Kidney (tissue), 13 donors: ENCODE measurements at regions not wholly inside any gene's neighbourhood (a gene's known extent, or its start where the extent isn't known, plus 50 kb on each side); places are given as distances from the start of the nearest gene placed in this dataset.

Source experiments
- DNase-seq, 5 donors: peaks; one replicate each; pipeline ENCODE4 v3.0.0-alpha.2; 2013 to 2020
- FAIRE-seq: peaks from 2 replicates; lab custom pipeline; 2012; peaks lifted over from hg19 to GRCh38; lab: Jason Lieb, UNC
- H3K27ac ChIP-seq, 2 donors: one replicate each; pipeline ENCODE4 v1.7.0; 2013; ENCODE audit warnings: low read depth in 2 of 2, low read length in 2 of 2, inconsistent platforms in 1 of 2
- H3K27me3 ChIP-seq: one replicate; pipeline ENCODE4 v1.7.1; 2013; ENCODE audit warnings: low read length, inconsistent platforms; ENCODE audit not compliant: control insufficient read depth, insufficient read depth
- H3K36me3 ChIP-seq, 3 donors: one replicate each; pipeline versions ENCODE4 v1.7.0 to v1.7.1; 2013; ENCODE audit warnings: low read length in 3 of 3, control low read depth in 1 of 3, inconsistent platforms in 1 of 3; ENCODE audit not compliant: insufficient read depth in 3 of 3, control insufficient read depth in 2 of 3
- H3K4me1 ChIP-seq, 3 donors: one replicate each; pipeline versions ENCODE4 v1.7.0 to v1.7.1; 2013; ENCODE audit warnings: low read length in 3 of 3, inconsistent platforms in 1 of 3, low read depth in 1 of 3; ENCODE audit not compliant: control insufficient read depth in 2 of 3, insufficient read depth in 2 of 3
- H3K4me3 ChIP-seq, 3 donors: one replicate each; pipeline versions ENCODE4 v1.7.0 to v1.8.1; 2013; ENCODE audit warnings: low read length in 3 of 3, control low read depth in 1 of 3, inconsistent platforms in 1 of 3
- H3K9ac ChIP-seq, 3 donors: one replicate each; pipeline versions ENCODE4 v1.7.0 to v1.7.1; 2013; ENCODE audit warnings: low read length in 3 of 3, control low read depth in 1 of 3, inconsistent platforms in 1 of 3
- H3K9me3 ChIP-seq, 3 donors: one replicate each; pipeline versions ENCODE4 v1.7.0 to v1.7.1; 2013; ENCODE audit warnings: low read length in 3 of 3, control low read depth in 1 of 3, inconsistent platforms in 1 of 3; ENCODE audit not compliant: control insufficient read depth in 2 of 3, insufficient read depth in 1 of 3
- intact Hi-C: fragments of 100-400 bp; cut with DNase I; formaldehyde crosslinking; loops from one replicate; pipeline ENCODE4 v1.11.1; 2022
- TF ChIP-seq, protein P1 (sequence below): IDR thresholded peaks from 3 replicates; pipeline ENCODE4 v1.5.1; 2012; ENCODE audit warnings: mild to moderate bottlenecking, moderate library complexity, borderline replicate concordance; ENCODE audit not compliant: insufficient read depth; ENCODE audit errors: extremely low read depth
- donor health status: control.
- donor health status: control.
- donor health status: control.
- donor health status: control.
- donor health status: control.
- donor health status: DM: yes; HTN: yes; CAD: no.
- donor health status: Normal renal cell carcinoma (clear cell type).

- intact Hi-C loops, result no loop called here
- Histone ChIP-seq H3K9me3 (no peaks in the 10 kb centered on the region), H3K4me1 (peaks cover 0 to 27% (median 14%) of the 10 kb centered on the region in 3 donors), H3K4me3 (no peak overlapping the region), H3K27me3 (no peaks in the 10 kb centered on the region), H3K9ac (no peak overlapping the region), H3K36me3 (no peaks in the 10 kb centered on the region), H3K27ac (no peak overlapping the region)
- DNase-seq, result peak in 1 of 5 donors; percentile 67
- no peak for FAIRE-seq
- TF ChIP-seq, protein P1, sequence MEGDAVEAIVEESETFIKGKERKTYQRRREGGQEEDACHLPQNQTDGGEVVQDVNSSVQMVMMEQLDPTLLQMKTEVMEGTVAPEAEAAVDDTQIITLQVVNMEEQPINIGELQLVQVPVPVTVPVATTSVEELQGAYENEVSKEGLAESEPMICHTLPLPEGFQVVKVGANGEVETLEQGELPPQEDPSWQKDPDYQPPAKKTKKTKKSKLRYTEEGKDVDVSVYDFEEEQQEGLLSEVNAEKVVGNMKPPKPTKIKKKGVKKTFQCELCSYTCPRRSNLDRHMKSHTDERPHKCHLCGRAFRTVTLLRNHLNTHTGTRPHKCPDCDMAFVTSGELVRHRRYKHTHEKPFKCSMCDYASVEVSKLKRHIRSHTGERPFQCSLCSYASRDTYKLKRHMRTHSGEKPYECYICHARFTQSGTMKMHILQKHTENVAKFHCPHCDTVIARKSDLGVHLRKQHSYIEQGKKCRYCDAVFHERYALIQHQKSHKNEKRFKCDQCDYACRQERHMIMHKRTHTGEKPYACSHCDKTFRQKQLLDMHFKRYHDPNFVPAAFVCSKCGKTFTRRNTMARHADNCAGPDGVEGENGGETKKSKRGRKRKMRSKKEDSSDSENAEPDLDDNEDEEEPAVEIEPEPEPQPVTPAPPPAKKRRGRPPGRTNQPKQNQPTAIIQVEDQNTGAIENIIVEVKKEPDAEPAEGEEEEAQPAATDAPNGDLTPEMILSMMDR, result no peak
Observed at GRCh38 chr2:20532634-20533437, 86.0 kb downstream of the RHOB start.

- H3K36me3 ChIP-seq, result no peaks in the 10 kb centered on the region
- peaks cover 0 to 34% (median 17%) of the 10 kb centered on the region in 3 donors for H3K4me1 ChIP-seq
- H3K4me3 ChIP-seq, result no peak overlapping the region
- no peak for FAIRE-seq
- intact Hi-C loops, result no loop called here
- H3K9ac ChIP-seq, result no peak overlapping the region
- no peak overlapping the region for H3K27ac ChIP-seq
- no peaks in the 10 kb centered on the region for H3K27me3 ChIP-seq
- no peak for DNase-seq
- no peaks in the 10 kb centered on the region for H3K9me3 ChIP-seq
- TF ChIP-seq, protein P1, result no peak
Observed at GRCh38 chr2:20533993-20534622, 87.2 kb downstream of the RHOB start.

- Histone ChIP-seq H3K4me3 (no peak overlapping the region), H3K9ac (no peak overlapping the region), H3K27me3 (no peaks in the 10 kb centered on the region), H3K9me3 (no peaks in the 10 kb centered on the region), H3K27ac (no peak overlapping the region), H3K36me3 (no peaks in the 10 kb centered on the region), H3K4me1 (peaks cover 0 to 34% (median 20%) of the 10 kb centered on the region in 3 donors)
- DNase-seq, result no peak
- intact Hi-C loops, result no loop called here
- no peak for FAIRE-seq
- TF ChIP-seq, protein P1, result no peak
Observed at GRCh38 chr2:20534913-20535801, 88.3 kb downstream of the RHOB start.
